ENCODE measurements at regions not wholly inside any gene's neighbourhood (a gene's known extent, or its start where the extent isn't known, plus 50 kb on each side); places are given as distances from the start of the nearest gene placed in this dataset.

DNA sequence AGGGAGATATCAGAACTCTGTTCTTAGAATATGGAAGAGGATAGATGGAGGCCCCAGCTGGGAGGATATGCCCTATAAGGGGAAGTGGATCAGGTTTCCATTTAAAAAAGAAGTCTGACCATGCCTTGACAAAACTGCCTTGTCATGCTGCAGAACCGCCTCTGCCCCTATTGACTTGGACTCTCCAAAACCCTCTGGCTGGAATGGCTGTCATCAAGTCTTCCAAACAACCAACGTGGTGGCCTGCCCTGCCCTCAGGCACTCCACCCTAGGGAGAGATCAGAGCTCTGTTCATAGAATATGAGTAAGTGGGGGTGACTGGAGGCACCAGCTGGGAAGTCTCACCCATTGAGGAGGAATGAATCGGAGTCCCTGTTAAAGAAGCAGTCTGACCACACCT is 114.9 kb downstream of the VSIG4 start:
- no peak for ATAC-seq (ENCODE audit: insufficient number of reproducible peaks, low FRiP score, low read depth)
- H3K4me1 ChIP-seq (ENCODE audit: control insufficient read depth in 1 of 2, low read depth in 2 of 2), result no peaks in the 10 kb centered on the region
- H3K9me3 ChIP-seq, result no peaks in the 10 kb centered on the region
- H3K27ac ChIP-seq, result no peak overlapping the region
- H3K4me3 ChIP-seq, result no peak overlapping the region
- no peak for DNase-seq (ENCODE audit: low spot score)
- H3K36me3 ChIP-seq, result no peaks in the 10 kb centered on the region
- TF ChIP-seq, protein P1, sequence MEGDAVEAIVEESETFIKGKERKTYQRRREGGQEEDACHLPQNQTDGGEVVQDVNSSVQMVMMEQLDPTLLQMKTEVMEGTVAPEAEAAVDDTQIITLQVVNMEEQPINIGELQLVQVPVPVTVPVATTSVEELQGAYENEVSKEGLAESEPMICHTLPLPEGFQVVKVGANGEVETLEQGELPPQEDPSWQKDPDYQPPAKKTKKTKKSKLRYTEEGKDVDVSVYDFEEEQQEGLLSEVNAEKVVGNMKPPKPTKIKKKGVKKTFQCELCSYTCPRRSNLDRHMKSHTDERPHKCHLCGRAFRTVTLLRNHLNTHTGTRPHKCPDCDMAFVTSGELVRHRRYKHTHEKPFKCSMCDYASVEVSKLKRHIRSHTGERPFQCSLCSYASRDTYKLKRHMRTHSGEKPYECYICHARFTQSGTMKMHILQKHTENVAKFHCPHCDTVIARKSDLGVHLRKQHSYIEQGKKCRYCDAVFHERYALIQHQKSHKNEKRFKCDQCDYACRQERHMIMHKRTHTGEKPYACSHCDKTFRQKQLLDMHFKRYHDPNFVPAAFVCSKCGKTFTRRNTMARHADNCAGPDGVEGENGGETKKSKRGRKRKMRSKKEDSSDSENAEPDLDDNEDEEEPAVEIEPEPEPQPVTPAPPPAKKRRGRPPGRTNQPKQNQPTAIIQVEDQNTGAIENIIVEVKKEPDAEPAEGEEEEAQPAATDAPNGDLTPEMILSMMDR (IDR thresholded peaks at IDR 0.05), result no peak
- H3K27me3 ChIP-seq (replicated peaks; ENCODE audit: insufficient read depth), result no peaks in the 10 kb centered on the region

DNA sequence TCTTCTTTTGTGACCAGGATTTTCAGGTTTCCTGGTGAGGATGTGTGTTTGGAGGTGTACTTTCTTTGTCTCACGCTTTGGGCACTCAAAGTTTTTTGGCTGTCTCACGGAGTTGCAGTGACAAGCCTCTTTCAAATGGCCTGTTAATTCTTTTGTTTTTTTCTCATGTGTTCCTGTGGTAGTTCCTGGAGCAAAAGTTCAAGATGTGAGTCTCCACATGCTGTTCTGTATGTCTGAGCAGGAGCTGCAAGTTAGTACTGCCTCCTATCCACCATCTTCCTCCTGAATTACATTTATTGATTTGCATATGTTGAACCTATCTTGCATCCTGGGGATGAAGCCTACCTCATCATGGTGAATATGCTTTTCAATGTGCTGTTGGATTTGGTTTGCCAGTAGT is 118.5 kb downstream of the VSIG4 start:
- no peak overlapping the region for H3K4me3 ChIP-seq
- no peaks in the 10 kb centered on the region for H3K4me1 ChIP-seq (ENCODE audit: control insufficient read depth in 1 of 2, low read depth in 2 of 2)
- no peaks in the 10 kb centered on the region for H3K9me3 ChIP-seq
- no peaks in the 10 kb centered on the region for H3K36me3 ChIP-seq
- DNase-seq (ENCODE audit: low spot score) (no peak), ATAC-seq (ENCODE audit: insufficient number of reproducible peaks, low FRiP score, low read depth) (no peak)
- no peaks in the 10 kb centered on the region for H3K27me3 ChIP-seq (replicated peaks; ENCODE audit: insufficient read depth)
- TF ChIP-seq, protein P1 (IDR thresholded peaks at IDR 0.05), result no peak
- H3K27ac ChIP-seq, result no peak overlapping the region

DNA sequence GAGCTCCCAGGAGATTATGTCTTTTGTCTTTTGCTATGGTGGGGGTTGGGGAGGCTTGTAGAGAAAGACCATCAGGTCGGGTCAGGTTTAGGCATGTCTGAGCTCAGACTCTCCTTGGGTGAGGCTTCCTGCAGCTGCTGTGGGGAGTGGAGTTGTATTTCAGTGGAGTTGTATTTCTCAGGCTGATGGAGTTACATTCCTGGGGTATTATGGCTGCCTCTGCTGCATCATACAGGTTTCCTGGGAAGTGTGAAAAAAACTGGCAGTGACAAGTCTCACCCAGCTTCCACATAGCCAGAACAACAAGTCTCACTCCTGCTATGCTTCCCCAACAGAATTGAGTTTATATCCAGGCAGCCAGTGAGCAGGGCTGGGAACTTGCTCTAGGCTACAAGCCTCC is 119.3 kb downstream of the VSIG4 start:
- H3K4me3 ChIP-seq, result no peak overlapping the region
- no peak for DNase-seq (ENCODE audit: low spot score)
- H3K36me3 ChIP-seq, result no peaks in the 10 kb centered on the region
- no peaks in the 10 kb centered on the region for H3K4me1 ChIP-seq (ENCODE audit: control insufficient read depth in 1 of 2, low read depth in 2 of 2)
- H3K27ac ChIP-seq, result no peak overlapping the region
- no peak for ATAC-seq (ENCODE audit: insufficient number of reproducible peaks, low FRiP score, low read depth)
- H3K9me3 ChIP-seq, result no peaks in the 10 kb centered on the region
- TF ChIP-seq, protein P1 (IDR thresholded peaks at IDR 0.05), result no peak
- H3K27me3 ChIP-seq (replicated peaks; ENCODE audit: insufficient read depth), result no peaks in the 10 kb centered on the region

DNA sequence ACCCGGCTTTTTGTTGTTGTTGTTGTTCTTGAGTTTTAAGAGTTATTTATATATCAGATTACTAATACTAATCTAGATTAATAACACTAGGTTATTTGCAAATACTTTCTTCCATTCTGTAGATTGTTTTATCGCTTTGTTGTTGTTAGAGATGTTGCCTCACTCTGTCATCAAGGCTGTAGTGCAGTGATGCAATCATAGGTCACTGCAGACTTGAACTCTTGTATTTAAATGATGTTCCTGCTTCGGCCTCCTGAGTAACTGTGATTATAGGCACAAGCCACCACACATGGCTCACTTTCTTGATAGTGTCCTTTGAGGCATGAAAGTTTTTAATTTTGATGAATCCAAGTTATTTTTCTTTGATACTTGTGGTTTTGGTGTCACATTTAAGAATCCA is 129.0 kb downstream of the VSIG4 start:
- no peaks in the 10 kb centered on the region for H3K9me3 ChIP-seq
- no peaks in the 10 kb centered on the region for H3K4me1 ChIP-seq (ENCODE audit: control insufficient read depth in 1 of 2, low read depth in 2 of 2)
- no peak overlapping the region for H3K27ac ChIP-seq
- H3K27me3 ChIP-seq (replicated peaks; ENCODE audit: insufficient read depth), result no peaks in the 10 kb centered on the region
- no peak for DNase-seq (ENCODE audit: low spot score)
- H3K36me3 ChIP-seq, result no peaks in the 10 kb centered on the region
- no peak for ATAC-seq (ENCODE audit: insufficient number of reproducible peaks, low FRiP score, low read depth)
- no peak overlapping the region for H3K4me3 ChIP-seq
- TF ChIP-seq, protein P1 (IDR thresholded peaks at IDR 0.05), result no peak

DNA sequence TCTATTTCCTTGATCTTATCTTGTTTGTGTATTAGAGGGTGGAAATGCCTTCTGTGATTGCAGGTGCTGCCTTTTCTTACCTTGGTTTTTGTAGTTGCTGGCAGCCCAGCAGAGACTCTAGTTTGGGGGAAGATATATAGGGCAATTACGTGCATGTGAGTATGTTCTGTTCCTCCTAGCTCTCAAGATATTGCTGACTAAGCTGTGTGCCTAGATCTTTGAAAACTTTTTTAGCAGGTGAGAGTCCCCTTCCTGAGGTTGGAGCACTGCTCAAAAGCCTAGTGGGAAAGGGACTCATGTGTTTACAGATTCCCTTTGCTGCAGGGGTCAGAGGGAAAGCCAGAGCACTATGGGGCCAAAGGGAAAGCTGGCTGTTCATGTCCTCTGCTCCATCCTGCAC is 136.1 kb downstream of the VSIG4 start:
- Histone ChIP-seq H3K4me3 (no peak overlapping the region), H3K4me1 (ENCODE audit: control insufficient read depth in 1 of 2, low read depth in 2 of 2) (no peaks in the 10 kb centered on the region), H3K27ac (no peak overlapping the region), H3K9me3 (no peaks in the 10 kb centered on the region), H3K36me3 (no peaks in the 10 kb centered on the region), H3K27me3 (replicated peaks; ENCODE audit: insufficient read depth) (no peaks in the 10 kb centered on the region)
- DNase-seq (ENCODE audit: low spot score), result no peak
- TF ChIP-seq, protein P1 (IDR thresholded peaks at IDR 0.05), result no peak
- no peak for ATAC-seq (ENCODE audit: insufficient number of reproducible peaks, low FRiP score, low read depth)
